ENCODE measurements at regions not wholly inside any gene's neighbourhood (a gene's known extent, or its start where the extent isn't known, plus 50 kb on each side); places are given as distances from the start of the nearest gene placed in this dataset.

- no peak for TF ChIP-seq CTCF (IDR thresholded peaks at IDR 0.05)
- no peak for TF ChIP-seq POLR2A (IDR thresholded peaks at IDR 0.05)
These were observed 888.0 kb downstream of the BRD1 start for GRCh38 chr22:48939441-48940265.

Data from adrenal gland (tissue), 5 donors.